Fibroblast of skin of right quadriceps (primary cell): ENCODE measurements at regions not wholly inside any gene's neighbourhood (a gene's known extent, or its start where the extent isn't known, plus 50 kb on each side); places are given as distances from the start of the nearest gene placed in this dataset.

ENCODE experiments used
- DNase-seq: peaks from one replicate; pipeline ENCODE4 v3.0.0-alpha.2; 2013

DNA sequence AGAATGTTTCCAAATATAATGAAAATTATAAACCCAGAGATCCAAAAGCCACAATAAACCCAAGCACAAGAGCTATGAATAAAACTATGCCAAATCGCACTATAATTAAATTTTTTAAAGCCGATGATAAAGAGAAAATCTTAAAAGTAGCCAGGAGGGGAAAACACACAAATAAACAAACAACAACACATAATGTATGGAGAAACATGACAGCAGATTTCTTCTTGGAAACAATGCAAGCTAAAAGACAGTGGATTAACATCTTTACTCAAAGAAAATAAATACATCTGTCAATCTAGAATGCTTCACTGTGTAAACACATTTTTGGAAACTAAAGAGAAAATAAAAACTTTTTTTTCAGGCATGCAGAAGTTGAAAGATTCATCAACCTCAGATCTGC, 53.0 kb upstream of the SMOX start:
- DNase-seq: no peak

GRCh38 chr20:4091490-4092479, 56.8 kb upstream of the SMOX start:
- peak; percentile 60 for DNase-seq

- DNase-seq: peak; percentile 88
Observed at GRCh38 chr20:4090756-4091489, 57.7 kb upstream of the SMOX start.

DNA sequence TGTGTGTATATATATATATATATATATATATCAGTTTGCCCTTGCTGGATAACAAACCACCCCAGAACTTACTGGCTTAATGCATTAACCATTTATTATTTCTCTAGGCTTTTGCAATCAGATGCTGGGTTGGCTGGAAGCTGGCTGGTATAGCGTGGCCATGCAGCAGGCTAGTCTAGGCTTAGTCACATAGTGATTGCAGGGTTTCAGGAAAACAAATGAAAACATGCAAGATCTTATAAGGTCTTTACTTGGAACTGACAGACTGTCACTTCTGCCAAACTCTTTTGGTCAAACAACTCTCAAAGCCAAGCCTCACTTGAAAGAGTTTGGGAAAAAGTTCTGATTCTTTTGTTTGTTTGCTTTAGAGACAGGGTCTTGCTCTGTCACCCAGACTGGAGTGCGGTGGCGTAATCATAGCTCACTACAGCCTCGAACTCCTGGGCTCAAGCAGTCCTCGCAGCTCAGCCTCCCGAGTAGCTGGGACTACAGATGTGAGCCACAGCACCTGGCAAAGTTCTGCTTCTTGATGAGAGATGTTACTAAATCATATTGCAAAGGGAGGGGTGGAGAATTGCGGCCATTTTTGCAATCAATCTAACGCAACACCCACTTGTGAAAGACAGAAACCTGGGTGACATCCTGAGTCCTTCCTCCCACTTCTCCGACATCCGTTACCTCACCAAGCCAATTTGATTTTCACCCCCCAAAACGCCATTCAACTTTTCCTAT, 58.7 kb upstream of the SMOX start:
- DNase-seq: peak; percentile 35

DNA sequence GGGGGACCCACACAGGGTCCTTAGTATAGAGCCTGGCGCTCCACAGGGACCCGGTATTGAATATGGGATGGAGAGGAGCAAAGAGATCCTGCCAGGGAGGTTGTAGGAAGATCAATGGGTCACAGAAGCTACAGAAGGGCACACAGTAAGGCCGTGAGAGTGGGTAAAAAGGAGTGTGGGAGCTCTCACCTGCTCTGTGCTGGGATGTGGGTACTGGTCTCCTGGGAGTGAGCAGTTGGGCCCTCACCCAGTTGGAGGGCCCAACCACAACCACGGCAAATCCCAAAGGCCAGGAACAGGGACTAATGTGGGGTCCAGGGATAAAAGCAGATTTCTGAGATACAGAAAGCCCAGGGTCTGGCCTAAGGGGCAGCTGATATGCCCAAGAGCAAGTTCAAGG, 59.9 kb upstream of the SMOX start:
- no peak for DNase-seq

DNA sequence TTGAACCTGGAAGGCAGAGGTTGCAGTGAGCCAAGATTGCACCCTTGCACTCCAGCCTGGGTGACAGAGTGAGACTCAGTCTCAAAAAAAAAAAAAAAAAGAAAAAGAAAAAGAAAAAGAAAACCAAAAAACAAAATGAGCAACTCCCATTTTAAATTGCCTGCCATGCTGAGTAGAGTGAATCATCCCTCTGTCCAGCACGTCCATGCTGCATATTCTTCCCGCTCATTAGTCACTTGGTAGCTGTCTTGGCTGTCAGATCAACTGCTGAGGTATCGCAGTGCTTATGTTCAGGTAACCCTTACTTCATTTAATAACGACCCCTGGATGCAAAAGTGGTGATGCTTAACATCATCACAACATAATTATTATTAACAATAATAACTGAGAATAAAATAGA, 60.7 kb upstream of the SMOX start:
- DNase-seq: peak; percentile 48

DNA sequence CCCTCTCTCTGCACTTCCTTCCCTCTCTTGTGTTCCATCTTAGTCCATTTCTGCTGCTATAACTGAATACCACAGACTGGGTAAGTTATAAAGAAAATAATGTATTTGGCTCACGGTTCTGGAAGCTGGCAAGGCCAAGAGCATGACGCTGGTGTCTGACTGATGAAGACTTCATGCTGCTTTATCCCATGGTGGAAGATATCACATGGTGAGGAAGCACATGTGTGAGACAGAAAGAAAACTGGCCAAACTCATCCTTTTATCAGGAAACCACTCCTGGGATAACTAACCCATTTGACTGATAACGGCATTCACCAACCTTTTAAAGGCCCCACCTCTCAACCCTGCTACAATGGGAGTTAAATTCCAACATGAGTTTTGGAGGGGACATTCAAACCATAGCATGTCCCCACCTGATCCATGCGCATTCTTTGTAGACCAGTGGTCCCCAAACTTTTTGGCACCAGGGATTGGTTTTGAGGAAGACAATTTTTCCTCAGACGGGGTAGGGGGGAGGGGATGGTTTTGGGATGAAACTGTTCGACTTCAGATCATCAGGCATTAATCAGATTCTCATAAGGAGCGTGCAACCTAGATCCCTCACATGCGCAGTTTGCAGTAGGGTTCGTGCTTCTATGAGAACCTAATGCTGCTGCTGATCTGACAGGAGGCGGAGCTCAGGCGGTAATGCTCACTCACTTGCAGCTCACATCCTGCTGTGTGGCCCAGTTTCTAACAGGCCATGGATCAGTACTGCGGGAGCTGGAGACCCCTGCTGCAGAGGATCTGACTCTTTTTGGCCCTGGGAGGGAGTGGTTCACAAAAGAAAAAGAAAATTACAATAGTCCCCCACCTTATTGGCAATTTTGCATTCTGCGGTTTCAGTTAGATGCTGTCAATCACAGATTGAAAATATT, 61.6 kb upstream of the SMOX start:
- no peak for DNase-seq

GRCh38 chr20:4084721-4085120, 63.9 kb upstream of the SMOX start:
- no peak for DNase-seq

DNA sequence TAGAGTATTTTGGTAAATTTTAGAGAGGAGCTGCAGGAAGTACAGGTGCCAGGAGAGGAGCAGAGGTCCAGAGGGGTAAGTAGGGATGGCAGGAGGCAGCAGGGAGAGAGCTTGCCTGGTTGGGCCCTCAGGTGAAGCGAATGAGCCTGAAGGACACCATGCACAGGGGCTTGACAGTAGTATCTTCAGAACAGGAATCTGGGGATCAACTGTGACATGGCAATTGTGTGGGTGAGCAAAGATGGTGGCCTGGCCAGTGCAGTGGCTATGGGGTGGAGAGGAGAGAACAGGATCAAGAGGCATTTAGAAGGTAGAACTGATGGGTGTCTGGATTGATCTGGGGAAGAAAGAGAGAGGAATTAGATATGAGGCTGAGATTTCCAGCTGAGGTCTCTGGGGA, 64.5 kb upstream of the SMOX start:
- no peak for DNase-seq

GRCh38 chr20:4083098-4083865, 65.3 kb upstream of the SMOX start:
- DNase-seq: no peak

GRCh38 chr20:4082406-4083097, 66.1 kb upstream of the SMOX start:
- peak; percentile 85 for DNase-seq

DNA sequence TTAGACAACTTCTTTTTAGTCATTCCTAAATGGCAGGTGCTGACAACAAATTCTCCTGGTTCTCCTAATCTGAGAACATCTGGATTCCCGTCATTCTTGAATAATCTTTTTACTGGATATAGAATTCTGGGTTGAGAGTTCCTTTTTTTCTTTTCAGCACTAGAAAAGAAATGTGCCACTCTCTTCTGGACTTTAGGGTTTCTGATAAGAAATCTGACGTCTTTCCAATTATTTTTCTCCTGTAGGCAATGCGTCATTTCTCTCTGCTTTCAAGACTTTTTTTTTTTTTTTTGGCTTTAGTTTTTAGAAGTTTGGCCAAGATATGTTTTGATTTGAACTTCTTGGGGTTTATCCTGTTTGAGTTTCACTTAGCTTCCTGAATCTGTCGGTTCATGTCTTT, 66.1 kb upstream of the RNF24 start:
- no peak for DNase-seq

DNA sequence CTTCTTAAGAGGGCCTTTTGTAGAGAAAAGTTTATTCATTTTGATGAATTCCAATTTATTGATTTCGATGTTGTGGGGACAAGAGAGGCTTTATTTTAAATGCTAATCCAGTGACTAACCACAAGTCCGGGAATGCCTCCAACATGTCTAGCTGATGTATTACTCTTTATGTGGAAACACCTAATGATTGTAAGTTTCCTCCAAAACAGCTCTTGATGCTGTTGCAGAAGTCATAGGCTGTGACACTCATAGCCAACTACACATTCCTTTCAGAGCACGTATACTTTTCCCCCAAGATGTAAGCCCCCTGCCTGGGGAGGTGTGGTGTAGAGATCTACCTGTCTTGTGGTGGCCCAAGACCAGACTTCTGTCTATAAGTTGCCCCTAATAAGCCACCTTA, 61.3 kb upstream of the RNF24 start:
- DNase-seq: peak; percentile 92

DNA sequence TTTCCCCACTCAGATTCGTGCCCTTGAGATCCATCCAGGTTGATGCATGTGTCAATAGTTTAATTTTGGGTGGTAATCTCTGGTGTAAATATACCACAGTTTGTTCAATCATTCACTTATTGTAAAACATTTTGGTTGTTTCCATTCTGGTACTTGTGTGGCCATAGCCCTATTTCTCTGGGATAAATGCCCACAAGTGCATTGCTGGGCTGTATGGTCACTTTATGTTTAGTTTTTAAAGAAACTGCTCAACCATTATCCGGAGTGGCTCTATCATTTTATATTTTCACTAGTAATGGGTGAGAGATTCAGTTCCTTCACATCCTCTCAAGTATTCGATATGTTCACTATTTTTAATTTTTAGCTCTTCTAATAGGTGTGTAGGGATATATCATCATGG, 60.7 kb upstream of the RNF24 start:
- DNase-seq: no peak

- DNase-seq: no peak
Observed at GRCh38 chr20:4074877-4075455, 59.6 kb upstream of the RNF24 start.

DNA sequence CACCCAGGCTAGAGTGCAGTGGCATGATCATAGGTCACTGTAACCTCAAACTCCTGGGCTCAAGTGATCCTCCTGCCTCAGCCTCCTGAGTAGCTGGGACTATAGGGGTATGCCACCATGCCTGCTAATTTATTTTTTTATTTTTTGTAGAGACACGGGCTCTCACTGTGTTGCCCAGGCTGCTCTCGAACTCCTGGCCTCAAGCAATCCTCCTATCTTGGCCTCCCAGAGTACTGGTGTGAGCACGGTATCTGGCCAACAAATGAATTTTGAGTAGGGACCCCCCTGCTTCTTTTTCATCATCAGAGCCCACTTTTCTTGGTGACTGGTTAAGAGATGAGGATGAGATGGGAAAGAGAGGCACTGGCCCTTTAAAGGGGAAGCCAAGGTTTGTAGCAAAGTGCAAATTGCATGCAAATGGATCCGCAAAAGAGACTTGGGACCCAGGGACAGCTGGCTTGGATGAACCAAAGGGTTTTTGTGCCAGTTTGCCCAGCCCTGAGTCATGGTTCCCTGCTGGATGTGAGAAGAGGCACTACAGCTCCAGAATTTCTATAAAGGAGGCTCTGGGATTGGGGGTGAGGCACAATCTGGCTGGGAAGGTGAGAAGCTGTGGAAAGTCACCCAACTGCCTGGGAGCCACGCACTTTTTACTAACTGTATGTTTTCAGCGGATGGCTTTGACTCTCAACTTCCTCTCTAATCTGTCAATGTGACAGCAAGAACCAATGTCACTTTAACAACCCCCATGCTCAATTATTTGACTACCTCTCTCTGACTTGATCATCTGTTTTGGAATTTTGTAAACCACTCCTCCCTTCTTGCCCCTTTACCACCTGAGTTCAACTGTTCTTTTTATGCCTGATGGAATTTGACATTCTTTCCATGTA, 58.7 kb upstream of the RNF24 start:
- no peak for DNase-seq

DNA sequence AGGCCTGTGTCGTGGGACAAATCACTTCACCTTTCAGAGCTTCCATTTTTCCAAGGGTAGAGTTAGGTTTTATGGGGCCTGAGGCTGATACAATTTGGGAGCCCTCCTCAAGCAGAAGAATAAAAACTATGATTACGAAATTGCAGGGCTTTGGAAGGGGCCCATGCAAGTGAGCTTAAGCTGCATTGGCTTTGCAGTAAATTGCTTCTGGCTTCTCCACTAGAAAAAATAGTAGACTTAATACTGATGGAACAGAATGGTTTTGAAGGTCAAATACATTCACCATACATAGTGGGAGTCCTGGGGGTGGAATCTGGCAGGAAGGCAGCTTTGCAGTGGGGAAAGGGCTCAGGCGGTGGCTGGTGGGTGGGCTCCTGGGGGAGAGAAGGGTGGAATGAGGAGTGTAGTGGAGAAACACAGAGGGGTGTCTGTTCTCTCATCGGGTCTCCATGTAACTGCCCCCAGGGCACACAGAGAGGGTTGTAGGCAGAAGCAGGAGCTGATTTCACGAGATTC, 55.9 kb upstream of the RNF24 start:
- no peak for DNase-seq

DNA sequence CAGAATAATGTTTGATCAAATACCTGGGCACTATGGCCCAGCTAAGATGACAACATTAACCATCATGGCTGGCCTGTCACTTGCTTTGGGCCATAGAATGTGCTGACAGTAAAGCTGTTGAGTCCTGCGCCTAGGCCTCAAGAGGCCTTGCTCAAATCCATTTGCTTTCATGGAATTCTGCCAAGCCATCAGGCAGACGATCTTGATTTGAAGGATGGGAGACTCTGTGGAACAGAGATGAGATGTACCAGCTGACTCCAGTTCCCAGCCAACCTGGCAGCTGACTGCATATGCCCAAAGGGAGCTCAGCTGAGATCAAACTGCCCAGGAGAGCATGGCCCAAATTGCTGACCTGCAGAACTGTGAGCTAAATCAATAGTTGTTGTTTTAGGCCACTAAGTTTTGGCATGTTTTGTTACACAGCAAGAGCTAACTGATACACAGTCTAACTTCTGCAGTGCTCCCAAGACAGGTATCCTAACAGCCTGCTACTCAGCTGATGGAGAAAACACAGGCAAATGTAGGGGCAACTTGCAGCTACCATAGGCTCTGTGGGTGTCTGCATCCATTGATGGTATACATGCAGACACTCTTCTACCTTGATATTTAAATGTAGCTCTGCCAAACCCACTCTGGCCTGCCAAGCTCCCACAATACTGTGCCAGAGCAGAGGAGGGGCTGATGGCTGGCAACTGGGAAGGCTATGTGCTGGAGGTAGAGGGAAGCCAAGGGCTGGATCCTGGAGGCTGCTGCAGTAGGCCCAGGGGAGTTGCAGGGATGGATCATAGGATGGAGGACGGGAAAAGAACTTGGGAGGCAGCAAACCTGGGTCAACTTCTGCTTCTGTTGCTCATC, 55.2 kb upstream of the RNF24 start:
- no peak for DNase-seq
